ENCODE measurements at regions not wholly inside any gene's neighbourhood (a gene's known extent, or its start where the extent isn't known, plus 50 kb on each side); places are given as distances from the start of the nearest gene placed in this dataset.

DNA sequence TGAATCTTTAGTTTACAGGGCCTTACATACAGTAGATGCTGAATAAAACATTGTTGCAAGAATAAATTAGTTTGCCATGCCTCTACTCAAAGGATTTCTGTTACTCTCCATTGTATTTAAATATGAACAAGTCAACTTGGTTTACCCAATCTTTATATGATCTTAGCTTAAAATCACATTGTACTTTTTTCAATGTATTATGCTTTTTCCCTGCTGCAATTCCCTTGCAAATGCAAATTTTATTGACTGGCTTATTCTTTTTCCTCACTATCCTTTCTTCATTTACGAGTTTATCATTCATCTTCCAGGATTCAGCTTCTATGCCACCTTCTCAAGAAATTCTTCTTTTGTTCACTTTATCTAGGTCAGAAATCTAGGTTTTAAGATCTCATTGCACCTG is 571.4 kb upstream of the ZNF804A start:
- FAIRE-seq = no peak
- Histone ChIP-seq H3K4me1 (ENCODE audit: control insufficient read depth in 2 of 3, insufficient read depth in 2 of 3, low read depth in 1 of 3, low read length in 3 of 3) (no peaks in the 10 kb centered on the region), H3K36me3 (ENCODE audit: control insufficient read depth in 2 of 3, insufficient read depth in 3 of 3, low read length in 3 of 3) (no peaks in the 10 kb centered on the region), H3K9me3 (ENCODE audit: control insufficient read depth in 2 of 3, insufficient read depth in 1 of 3, low read length in 3 of 3) (no peaks in the 10 kb centered on the region), H3K9ac (ENCODE audit: low read length in 3 of 3) (no peak overlapping the region), H3K4me3 (ENCODE audit: low read length in 3 of 3) (no peak overlapping the region), H3K27me3 (ENCODE audit: control insufficient read depth, insufficient read depth, low read length) (no peaks in the 10 kb centered on the region), H3K27ac (ENCODE audit: low read depth in 2 of 2, low read length in 2 of 2) (no peak overlapping the region)
- intact Hi-C loops (cut with DNase I) = no loop called here
- TF ChIP-seq, protein P1, sequence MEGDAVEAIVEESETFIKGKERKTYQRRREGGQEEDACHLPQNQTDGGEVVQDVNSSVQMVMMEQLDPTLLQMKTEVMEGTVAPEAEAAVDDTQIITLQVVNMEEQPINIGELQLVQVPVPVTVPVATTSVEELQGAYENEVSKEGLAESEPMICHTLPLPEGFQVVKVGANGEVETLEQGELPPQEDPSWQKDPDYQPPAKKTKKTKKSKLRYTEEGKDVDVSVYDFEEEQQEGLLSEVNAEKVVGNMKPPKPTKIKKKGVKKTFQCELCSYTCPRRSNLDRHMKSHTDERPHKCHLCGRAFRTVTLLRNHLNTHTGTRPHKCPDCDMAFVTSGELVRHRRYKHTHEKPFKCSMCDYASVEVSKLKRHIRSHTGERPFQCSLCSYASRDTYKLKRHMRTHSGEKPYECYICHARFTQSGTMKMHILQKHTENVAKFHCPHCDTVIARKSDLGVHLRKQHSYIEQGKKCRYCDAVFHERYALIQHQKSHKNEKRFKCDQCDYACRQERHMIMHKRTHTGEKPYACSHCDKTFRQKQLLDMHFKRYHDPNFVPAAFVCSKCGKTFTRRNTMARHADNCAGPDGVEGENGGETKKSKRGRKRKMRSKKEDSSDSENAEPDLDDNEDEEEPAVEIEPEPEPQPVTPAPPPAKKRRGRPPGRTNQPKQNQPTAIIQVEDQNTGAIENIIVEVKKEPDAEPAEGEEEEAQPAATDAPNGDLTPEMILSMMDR (IDR thresholded peaks at IDR 0.05; ENCODE audit: borderline replicate concordance, extremely low read depth, insufficient read depth) = no peak
- no peak for DNase-seq

DNA sequence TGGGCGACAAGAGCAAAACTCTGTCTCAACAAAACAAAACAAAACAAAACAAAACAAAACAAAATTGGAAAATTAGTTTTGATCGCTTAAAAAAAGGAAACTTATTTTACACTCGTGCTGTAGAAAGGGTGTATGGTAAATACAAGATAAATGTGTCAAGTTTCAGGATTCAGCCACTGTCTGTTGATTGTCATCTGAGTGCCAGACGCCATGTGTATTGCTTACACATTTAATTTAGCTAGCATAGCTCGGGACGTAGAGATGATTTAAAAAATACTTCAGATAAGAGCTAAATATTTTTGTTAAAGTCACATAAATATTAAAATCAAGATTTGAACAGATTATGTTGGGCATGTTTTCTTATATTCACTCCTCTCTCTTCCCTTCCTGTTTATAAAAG is 568.1 kb upstream of the ZNF804A start:
- intact Hi-C loops (cut with DNase I) = no loop called here
- TF ChIP-seq, protein P1 (IDR thresholded peaks at IDR 0.05; ENCODE audit: borderline replicate concordance, extremely low read depth, insufficient read depth) = no peak
- Histone ChIP-seq H3K9ac (ENCODE audit: low read length in 3 of 3) (no peak overlapping the region), H3K9me3 (ENCODE audit: control insufficient read depth in 2 of 3, insufficient read depth in 1 of 3, low read length in 3 of 3) (no peaks in the 10 kb centered on the region), H3K27me3 (ENCODE audit: control insufficient read depth, insufficient read depth, low read length) (no peaks in the 10 kb centered on the region), H3K36me3 (ENCODE audit: control insufficient read depth in 2 of 3, insufficient read depth in 3 of 3, low read length in 3 of 3) (no peaks in the 10 kb centered on the region), H3K4me3 (ENCODE audit: low read length in 3 of 3) (no peak overlapping the region), H3K4me1 (ENCODE audit: control insufficient read depth in 2 of 3, insufficient read depth in 2 of 3, low read depth in 1 of 3, low read length in 3 of 3) (no peaks in the 10 kb centered on the region), H3K27ac (ENCODE audit: low read depth in 2 of 2, low read length in 2 of 2) (no peak overlapping the region)
- DNase-seq (no peak), FAIRE-seq (no peak)

DNA sequence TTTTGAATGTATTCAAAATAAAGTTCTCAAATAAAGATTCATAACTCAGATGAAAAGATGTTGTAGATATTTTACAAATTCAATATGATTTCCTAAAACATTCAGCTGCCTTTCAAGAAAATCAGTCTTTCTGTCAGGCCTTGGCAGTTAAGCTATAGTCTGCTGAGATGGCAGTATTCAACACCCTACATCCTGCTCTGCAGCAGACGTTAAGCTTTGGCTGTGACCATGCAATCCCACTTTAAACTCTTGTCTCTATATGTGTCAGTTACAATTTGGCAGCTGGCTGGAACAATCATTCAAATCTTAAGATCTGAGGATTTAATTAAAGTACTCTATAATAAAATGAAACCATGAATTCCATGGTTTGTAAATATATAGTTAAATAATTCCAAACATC is 567.3 kb upstream of the ZNF804A start:
- Histone ChIP-seq H3K4me1 (ENCODE audit: control insufficient read depth in 2 of 3, insufficient read depth in 2 of 3, low read depth in 1 of 3, low read length in 3 of 3) (no peaks in the 10 kb centered on the region), H3K27ac (ENCODE audit: low read depth in 2 of 2, low read length in 2 of 2) (no peak overlapping the region), H3K36me3 (ENCODE audit: control insufficient read depth in 2 of 3, insufficient read depth in 3 of 3, low read length in 3 of 3) (no peaks in the 10 kb centered on the region), H3K9ac (ENCODE audit: low read length in 3 of 3) (no peak overlapping the region), H3K9me3 (ENCODE audit: control insufficient read depth in 2 of 3, insufficient read depth in 1 of 3, low read length in 3 of 3) (no peaks in the 10 kb centered on the region), H3K4me3 (ENCODE audit: low read length in 3 of 3) (no peak overlapping the region), H3K27me3 (ENCODE audit: control insufficient read depth, insufficient read depth, low read length) (no peaks in the 10 kb centered on the region)
- FAIRE-seq = no peak
- intact Hi-C loops (cut with DNase I) = no loop called here
- DNase-seq = no peak
- TF ChIP-seq, protein P1 (IDR thresholded peaks at IDR 0.05; ENCODE audit: borderline replicate concordance, extremely low read depth, insufficient read depth) = no peak

DNA sequence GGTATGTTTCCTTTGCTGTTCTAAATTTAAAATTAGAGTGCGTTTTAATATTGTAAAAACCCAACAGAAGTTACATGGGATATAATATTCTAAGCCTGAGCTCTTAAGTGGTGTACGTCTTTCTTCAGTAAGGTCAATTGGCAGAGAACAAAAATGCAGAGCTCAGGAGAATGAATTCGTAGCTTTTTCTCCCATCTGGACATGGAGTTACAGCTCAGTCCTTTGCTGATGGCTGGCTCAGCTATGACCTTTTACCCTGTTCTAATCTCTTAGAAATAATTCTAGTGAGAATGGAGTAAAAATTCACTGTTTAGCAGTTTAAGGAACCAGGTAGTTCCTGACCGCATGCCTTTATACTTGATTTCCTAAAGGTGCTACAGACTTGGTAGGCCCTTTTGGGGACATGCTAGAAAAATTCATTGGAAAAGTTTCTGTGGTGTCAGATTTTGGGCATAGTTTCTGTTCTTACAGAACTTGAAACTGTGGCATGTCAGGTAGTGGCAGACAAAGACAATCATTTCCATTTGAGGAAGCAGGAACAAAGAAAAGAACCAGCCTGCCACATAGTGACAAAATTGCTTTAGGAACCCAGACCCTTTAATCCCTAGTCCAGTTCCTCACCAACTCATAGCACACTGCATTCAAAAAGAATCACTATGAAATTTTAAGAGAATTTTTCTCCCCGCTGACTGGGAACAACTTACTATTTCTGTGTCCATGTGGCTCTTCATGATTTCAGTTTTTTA is 566.8 kb upstream of the ZNF804A start:
- FAIRE-seq = no peak
- Histone ChIP-seq H3K36me3 (ENCODE audit: control insufficient read depth in 2 of 3, insufficient read depth in 3 of 3, low read length in 3 of 3) (no peaks in the 10 kb centered on the region), H3K4me1 (ENCODE audit: control insufficient read depth in 2 of 3, insufficient read depth in 2 of 3, low read depth in 1 of 3, low read length in 3 of 3) (no peaks in the 10 kb centered on the region), H3K4me3 (ENCODE audit: low read length in 3 of 3) (no peak overlapping the region), H3K9ac (ENCODE audit: low read length in 3 of 3) (no peak overlapping the region), H3K27me3 (ENCODE audit: control insufficient read depth, insufficient read depth, low read length) (no peaks in the 10 kb centered on the region), H3K9me3 (ENCODE audit: control insufficient read depth in 2 of 3, insufficient read depth in 1 of 3, low read length in 3 of 3) (no peaks in the 10 kb centered on the region), H3K27ac (ENCODE audit: low read depth in 2 of 2, low read length in 2 of 2) (no peak overlapping the region)
- TF ChIP-seq, protein P1 (IDR thresholded peaks at IDR 0.05; ENCODE audit: borderline replicate concordance, extremely low read depth, insufficient read depth) = no peak
- DNase-seq = no peak
- intact Hi-C loops (cut with DNase I) = no loop called here
